ENCODE measurements at regions not wholly inside any gene's neighbourhood (a gene's known extent, or its start where the extent isn't known, plus 50 kb on each side); places are given as distances from the start of the nearest gene placed in this dataset.
A peak's percentile ranks its signal among the peaks of the same experiment; 100 is the strongest.

DNA sequence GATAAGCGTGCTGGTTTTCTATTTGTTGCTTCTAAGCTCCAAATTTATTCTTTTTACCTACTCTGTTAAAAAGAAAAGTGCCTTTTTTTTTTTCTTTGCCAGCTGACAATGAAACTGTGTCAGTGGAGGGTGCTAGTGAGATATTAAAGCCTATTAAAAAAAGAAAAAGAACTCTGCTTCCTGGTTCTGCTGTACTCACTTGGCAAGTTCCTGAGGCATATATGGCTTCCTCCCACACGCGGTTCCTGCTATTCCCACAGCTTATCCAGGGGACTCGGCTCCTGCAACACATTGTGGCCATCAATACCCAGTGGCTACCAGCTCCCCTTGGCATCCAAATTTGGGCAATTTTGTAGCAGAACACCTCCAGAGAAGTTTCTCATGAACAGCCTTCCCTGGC is 1977.7 kb upstream of the CDH9 start:
- no peak overlapping the region for H3K27ac ChIP-seq
- POLR2A ChIA-PET (ENCODE audit: low non-redundant PET) = no interaction called here
- CTCF ChIA-PET = interaction anchor here (0.6 kb wide), 1 partner anchor 202 kb away, joined by 3 read pairs; no protein-coding TSS in a partner anchor
- DNase-seq (ENCODE audit: low spot score) = no peak
- no peak for TF ChIP-seq CTCF (conservative IDR thresholded peaks at IDR 0.05; ENCODE audit: low read depth)

GRCh38 chr5:29015523-29015922 is 1977.1 kb upstream of the CDH9 start:
- ChIA-PET CTCF (interaction anchor here (0.6 kb wide), 1 partner anchor 202 kb away, joined by 3 read pairs; no protein-coding TSS in a partner anchor), POLR2A (ENCODE audit: low non-redundant PET) (no interaction called here)
- TF ChIP-seq CTCF (conservative IDR thresholded peaks at IDR 0.05; ENCODE audit: low read depth) = no peak
- no peak for DNase-seq (ENCODE audit: low spot score)
- no peak overlapping the region for H3K27ac ChIP-seq

DNA sequence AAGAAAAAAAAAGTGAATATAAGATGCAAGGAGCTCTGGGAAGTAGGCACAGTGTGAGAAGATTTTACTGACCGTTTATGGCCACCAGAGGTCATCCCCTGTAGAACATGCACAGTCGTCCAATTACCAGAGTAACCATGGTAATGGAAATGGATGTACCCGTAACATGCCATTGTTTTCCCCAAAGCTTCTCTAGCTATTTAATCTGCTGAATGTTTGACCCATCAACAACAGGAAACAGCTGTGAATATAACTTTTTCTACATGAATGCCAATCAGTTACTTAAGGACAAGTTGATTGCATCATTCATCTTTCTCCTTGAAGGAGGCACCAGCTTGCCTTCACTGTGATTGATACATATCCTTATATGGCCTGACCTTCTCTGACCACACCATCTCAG is 1967.0 kb upstream of the CDH9 start:
- no peak for DNase-seq (ENCODE audit: low spot score)
- no peak overlapping the region for H3K27ac ChIP-seq
- ChIA-PET CTCF (interaction anchor here (1.0 kb wide), 1 partner anchor 34 kb away, joined by 4 read pairs; no protein-coding TSS in a partner anchor), POLR2A (ENCODE audit: low non-redundant PET) (no interaction called here)
- TF ChIP-seq CTCF (conservative IDR thresholded peaks at IDR 0.05; ENCODE audit: low read depth) = 0 out of 2 replicates have a peak, but pooled peaks have one; percentile 2

GRCh38 chr5:29002481-29002880 is 1964.1 kb upstream of the CDH9 start:
- no peak overlapping the region for H3K27ac ChIP-seq
- DNase-seq (ENCODE audit: low spot score) = no peak
- POLR2A ChIA-PET (ENCODE audit: low non-redundant PET) = no interaction called here
- no peak for TF ChIP-seq CTCF (conservative IDR thresholded peaks at IDR 0.05; ENCODE audit: low read depth)
- CTCF ChIA-PET = no interaction called here

DNA sequence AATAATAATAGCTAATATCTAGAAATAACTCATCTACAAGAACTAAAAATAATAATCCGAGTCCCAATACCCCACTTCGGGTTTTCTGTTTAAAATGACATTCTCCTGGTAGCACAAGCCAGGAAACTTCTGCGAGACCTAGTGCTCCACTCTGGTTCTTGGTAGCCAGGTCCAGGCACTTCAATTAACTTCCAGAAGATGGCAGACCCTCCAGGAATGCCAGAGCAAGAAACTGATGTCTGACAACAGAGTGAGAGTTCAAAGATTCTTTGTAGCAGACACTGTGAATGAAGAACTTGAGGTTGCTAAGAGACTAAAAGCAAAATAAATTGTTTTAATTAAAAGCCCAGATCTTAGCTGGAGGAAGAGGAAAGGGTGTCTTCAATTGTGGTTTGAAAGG is 1963.3 kb upstream of the CDH9 start:
- TF ChIP-seq CTCF (conservative IDR thresholded peaks at IDR 0.05; ENCODE audit: low read depth) = no peak
- DNase-seq (ENCODE audit: low spot score) = no peak
- ChIA-PET CTCF (no interaction called here), POLR2A (ENCODE audit: low non-redundant PET) (no interaction called here)
- no peak overlapping the region for H3K27ac ChIP-seq

- ChIA-PET CTCF (no interaction called here), POLR2A (ENCODE audit: low non-redundant PET) (no interaction called here)
- no peak overlapping the region for H3K27ac ChIP-seq
- TF ChIP-seq CTCF (conservative IDR thresholded peaks at IDR 0.05; ENCODE audit: low read depth) = no peak
- DNase-seq (ENCODE audit: low spot score) = no peak
Observed at GRCh38 chr5:28984639-28985038, 1946.3 kb upstream of the CDH9 start.

DNA sequence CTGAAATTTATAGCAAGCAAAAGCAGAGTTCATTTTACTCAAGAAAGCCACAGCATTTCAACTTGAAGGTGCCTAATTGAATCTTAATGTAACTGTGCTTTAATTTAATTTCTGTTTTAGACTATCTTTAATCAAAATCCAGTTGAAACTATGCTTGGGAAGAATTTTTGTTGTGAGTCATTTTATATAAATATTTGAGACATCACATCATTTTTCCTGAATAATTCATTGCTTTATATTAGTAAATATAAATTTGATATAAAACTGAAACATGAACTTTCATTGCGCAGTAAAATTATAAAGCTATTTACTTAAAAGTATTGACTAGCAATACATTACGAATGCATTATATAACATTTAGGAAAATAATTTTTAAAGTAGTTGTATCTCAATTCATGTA is 1937.1 kb upstream of the CDH9 start:
- POLR2A ChIA-PET (ENCODE audit: low non-redundant PET) = no interaction called here

More for the DNA sequence above, 1937.1 kb upstream of the CDH9 start:
- no peak overlapping the region for H3K27ac ChIP-seq
- TF ChIP-seq CTCF (conservative IDR thresholded peaks at IDR 0.05; ENCODE audit: low read depth) = no peak
- CTCF ChIA-PET = no interaction called here
- no peak for DNase-seq (ENCODE audit: low spot score)
